RWPE2 (cell line): ENCODE measurements at regions not wholly inside any gene's neighbourhood (a gene's known extent, or its start where the extent isn't known, plus 50 kb on each side); places are given as distances from the start of the nearest gene placed in this dataset.

ENCODE experiments used
- ATAC-seq: fragments of 200-7000 bp; cut with Tn5 transposase; 3 replicates; pipeline ENCODE4 v1.9.1; 2021; ENCODE audit warnings: low read depth
- DNase-seq: peaks from one replicate; pipeline ENCODE4 v3.0.0-alpha.2; 2020; ENCODE audit warnings: low spot score
- H3K27ac ChIP-seq: fragments of 450-650 bp; 2 replicates; pipeline ENCODE4 v1.5.1; 2017; ENCODE audit warnings: mild to moderate bottlenecking; ENCODE audit not compliant: poor library complexity, severe bottlenecking
- H3K27me3 ChIP-seq: fragments of 250-450 bp; sonication (Bioruptor Pico); 2 replicates; pipeline ENCODE4 v1.5.1; 2021; ENCODE audit warnings: mild to moderate bottlenecking, moderate library complexity; ENCODE audit not compliant: insufficient read depth, poor library complexity, severe bottlenecking
- H3K36me3 ChIP-seq: fragments of 250-450 bp; sonication (Bioruptor Pico); 2 replicates; pipeline ENCODE4 v1.5.1; 2020; ENCODE audit warnings: low read depth, mild to moderate bottlenecking, moderate library complexity
- H3K4me1 ChIP-seq: fragments of 250-450 bp; sonication (Bioruptor Pico); 2 replicates; pipeline ENCODE4 v1.5.1; 2021; ENCODE audit warnings: mild to moderate bottlenecking, moderate library complexity; ENCODE audit not compliant: insufficient read depth, poor library complexity, severe bottlenecking
- H3K4me3 ChIP-seq: fragments of 250-450 bp; sonication (Bioruptor Pico); 2 replicates; pipeline ENCODE4 v1.5.1; 2021; ENCODE audit warnings: mild to moderate bottlenecking, moderate library complexity; ENCODE audit not compliant: severe bottlenecking
- H3K9me3 ChIP-seq: fragments of 250-450 bp; sonication (Bioruptor Pico); 2 replicates; pipeline ENCODE4 v1.5.1; 2021; ENCODE audit warnings: mild to moderate bottlenecking, moderate library complexity; ENCODE audit not compliant: severe bottlenecking
- TF ChIP-seq, protein P1 (sequence below): fragments of 450-650 bp; IDR thresholded peaks from one replicate; pipeline ENCODE4 v1.5.1; 2017; ENCODE audit warnings: mild to moderate bottlenecking, moderate library complexity; ENCODE audit not compliant: poor library complexity, severe bottlenecking

DNA sequence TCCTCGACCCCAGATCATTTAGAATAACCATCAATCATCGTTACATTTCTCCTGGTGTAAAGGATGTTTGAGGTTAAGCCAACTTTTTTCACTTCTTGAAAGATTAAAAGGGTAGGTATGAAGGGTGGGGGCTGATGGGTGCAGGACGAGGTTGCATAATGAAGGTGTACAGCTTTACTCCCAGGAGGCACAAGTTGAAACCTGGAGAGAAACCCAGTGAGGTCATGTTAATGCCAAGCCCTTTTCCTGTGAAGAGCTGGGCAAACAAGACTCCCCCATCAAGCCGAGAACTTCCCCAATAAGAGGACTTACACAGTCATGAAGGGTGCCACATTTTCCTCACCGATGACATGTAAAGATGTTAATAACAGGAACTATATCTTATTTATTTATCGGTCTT, 84.3 kb downstream of the FZD10 start:
- no peaks in the 10 kb centered on the region for H3K27me3 ChIP-seq
- no peaks in the 10 kb centered on the region for H3K36me3 ChIP-seq
- DNase-seq (no peak), ATAC-seq (no peak)
- no peak overlapping the region for H3K27ac ChIP-seq
- no peaks in the 10 kb centered on the region for H3K4me1 ChIP-seq
- TF ChIP-seq, protein P1, sequence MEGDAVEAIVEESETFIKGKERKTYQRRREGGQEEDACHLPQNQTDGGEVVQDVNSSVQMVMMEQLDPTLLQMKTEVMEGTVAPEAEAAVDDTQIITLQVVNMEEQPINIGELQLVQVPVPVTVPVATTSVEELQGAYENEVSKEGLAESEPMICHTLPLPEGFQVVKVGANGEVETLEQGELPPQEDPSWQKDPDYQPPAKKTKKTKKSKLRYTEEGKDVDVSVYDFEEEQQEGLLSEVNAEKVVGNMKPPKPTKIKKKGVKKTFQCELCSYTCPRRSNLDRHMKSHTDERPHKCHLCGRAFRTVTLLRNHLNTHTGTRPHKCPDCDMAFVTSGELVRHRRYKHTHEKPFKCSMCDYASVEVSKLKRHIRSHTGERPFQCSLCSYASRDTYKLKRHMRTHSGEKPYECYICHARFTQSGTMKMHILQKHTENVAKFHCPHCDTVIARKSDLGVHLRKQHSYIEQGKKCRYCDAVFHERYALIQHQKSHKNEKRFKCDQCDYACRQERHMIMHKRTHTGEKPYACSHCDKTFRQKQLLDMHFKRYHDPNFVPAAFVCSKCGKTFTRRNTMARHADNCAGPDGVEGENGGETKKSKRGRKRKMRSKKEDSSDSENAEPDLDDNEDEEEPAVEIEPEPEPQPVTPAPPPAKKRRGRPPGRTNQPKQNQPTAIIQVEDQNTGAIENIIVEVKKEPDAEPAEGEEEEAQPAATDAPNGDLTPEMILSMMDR, result no peak
- no peak overlapping the region for H3K4me3 ChIP-seq
- no peaks in the 10 kb centered on the region for H3K9me3 ChIP-seq

DNA sequence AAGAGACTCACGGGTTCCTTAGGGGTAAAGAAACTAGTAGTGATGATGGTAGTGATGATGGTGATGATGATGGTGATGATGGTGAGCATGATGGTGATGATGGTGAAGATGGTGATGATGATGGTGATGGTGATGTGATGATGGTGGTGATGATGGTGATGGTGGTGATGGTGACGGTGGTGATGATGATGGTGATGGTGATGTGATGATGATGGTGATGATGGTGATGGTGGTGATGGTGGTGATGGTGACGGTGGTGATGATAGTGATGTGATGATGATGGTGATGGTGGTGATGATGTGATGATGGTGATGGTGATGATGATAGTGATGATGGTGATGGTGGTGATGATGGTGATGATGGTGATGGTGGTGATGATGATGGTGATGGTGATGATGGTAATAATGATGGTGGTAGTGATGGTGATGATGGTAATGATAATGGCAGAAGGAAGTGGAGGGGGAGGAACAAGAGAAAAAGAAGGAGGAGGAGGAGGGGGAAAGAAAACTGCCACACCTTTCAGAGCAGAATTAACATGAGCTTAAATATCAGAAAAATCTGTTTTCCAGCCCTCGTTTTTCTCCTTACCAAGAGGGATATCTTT, 85.5 kb downstream of the FZD10 start:
- TF ChIP-seq, protein P1, result no peak
- Histone ChIP-seq H3K4me1 (no peaks in the 10 kb centered on the region), H3K27me3 (no peaks in the 10 kb centered on the region), H3K27ac (no peak overlapping the region), H3K4me3 (no peak overlapping the region), H3K9me3 (no peaks in the 10 kb centered on the region), H3K36me3 (no peaks in the 10 kb centered on the region)
- ATAC-seq, result no peak
- no peak for DNase-seq

DNA sequence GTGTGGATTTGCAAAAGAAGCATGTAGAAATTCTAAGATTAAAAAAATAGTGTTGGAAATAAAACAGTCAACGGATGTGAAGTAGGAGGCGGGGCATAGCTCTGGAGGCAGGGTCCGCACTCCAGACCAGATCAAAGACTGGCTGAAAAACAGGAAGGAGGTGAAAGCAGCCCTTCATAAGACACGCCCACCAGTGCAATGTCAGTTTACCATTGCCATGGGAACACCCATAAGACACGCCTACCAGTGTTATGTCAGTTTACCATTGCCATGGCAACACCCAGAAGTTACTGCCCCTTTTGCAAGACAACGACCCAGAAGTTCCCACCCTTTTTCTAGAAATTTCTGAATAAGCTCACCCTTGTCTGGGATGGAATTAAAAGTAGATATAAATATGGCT, 87.1 kb downstream of the FZD10 start:
- TF ChIP-seq, protein P1, result no peak
- Histone ChIP-seq H3K27me3 (no peaks in the 10 kb centered on the region), H3K36me3 (no peaks in the 10 kb centered on the region), H3K27ac (no peak overlapping the region), H3K9me3 (no peaks in the 10 kb centered on the region), H3K4me3 (no peak overlapping the region), H3K4me1 (no peaks in the 10 kb centered on the region)
- no peak for DNase-seq
- ATAC-seq, result no peak

DNA sequence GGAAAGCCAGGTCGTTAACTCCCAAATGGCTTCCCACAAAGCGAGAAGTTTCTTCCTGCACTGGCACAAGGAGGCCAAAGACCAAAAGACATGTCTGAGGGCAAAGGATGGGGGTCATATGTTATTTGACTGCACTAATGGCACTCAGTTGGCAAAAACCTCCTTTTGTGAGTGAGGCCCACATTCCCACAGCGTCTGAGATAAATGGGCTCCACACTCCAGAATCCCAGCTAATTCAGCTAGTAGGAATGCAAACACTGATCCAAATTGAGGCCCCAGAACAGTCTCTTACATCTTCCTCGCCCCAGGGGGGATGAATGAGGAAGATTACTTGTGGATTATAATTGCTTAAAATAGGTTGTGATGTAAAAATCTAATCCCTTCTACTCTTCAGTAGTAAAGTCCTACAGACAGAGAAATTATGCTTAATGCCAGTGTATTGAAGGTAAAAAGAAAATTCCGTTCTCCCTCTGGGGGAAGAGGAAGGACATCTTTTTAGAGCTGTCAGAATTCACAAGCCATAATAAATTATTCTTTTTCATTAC, 86.4 kb upstream of the PIWIL1 start:
- TF ChIP-seq, protein P1, result no peak
- H3K27ac ChIP-seq, result no peak overlapping the region
- no peaks in the 10 kb centered on the region for H3K9me3 ChIP-seq
- H3K4me3 ChIP-seq, result no peak overlapping the region
- ATAC-seq (no peak), DNase-seq (no peak)
- no peaks in the 10 kb centered on the region for H3K4me1 ChIP-seq
- H3K27me3 ChIP-seq, result no peaks in the 10 kb centered on the region
- no peaks in the 10 kb centered on the region for H3K36me3 ChIP-seq

DNA sequence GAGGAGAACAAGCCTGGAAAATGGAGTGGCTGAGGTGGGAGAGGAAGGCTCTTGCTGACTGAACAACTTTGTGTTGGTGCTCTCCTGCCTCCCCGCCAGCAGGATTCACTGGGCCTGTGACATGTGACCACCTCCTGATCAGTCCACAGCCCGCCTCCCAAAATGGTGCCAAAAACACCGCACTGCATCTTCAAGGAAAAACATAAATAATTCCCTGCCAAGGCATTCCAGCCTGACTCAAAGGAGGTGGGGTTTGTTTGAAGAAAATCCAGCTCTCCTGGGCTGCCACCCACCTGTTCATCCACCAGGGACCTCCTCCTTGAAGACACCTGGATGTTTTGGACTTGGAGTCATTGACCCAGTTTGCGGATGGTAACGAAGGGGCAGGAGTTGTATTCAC, 83.8 kb upstream of the PIWIL1 start:
- Histone ChIP-seq H3K4me3 (no peak overlapping the region), H3K27ac (no peak overlapping the region), H3K9me3 (no peaks in the 10 kb centered on the region), H3K27me3 (no peaks in the 10 kb centered on the region), H3K4me1 (no peaks in the 10 kb centered on the region), H3K36me3 (no peaks in the 10 kb centered on the region)
- DNase-seq, result no peak
- no peak for ATAC-seq
- TF ChIP-seq, protein P1, result no peak
